ENCODE measurements at regions not wholly inside any gene's neighbourhood (a gene's known extent, or its start where the extent isn't known, plus 50 kb on each side); places are given as distances from the start of the nearest gene placed in this dataset.

DNA sequence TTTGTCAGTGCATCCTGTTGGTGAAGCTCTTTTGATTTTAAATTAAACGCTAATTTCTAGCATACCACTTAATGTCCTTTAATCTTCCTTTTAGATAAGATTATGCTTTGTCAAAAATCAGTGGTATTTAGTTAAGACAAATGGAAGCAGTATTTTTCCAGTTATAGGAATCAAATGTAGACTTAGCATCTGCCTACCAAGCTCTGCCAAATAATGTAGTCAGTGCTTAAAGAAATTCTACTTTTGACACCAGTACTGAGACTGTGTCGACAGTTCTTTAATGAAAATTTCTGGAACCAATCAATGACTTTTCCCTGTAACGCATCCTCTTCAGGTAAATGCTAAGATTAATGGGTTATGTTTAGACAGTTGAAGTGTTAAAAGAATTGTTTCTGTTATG is 803.3 kb upstream of the FAM98A start:
- TF ChIP-seq CTCF (IDR thresholded peaks at IDR 0.05) = no peak
- TF ChIP-seq POLR2A (IDR thresholded peaks at IDR 0.05) = no peak

Measured in right lobe of liver (tissue), 4 donors.